ENCODE measurements at regions not wholly inside any gene's neighbourhood (a gene's known extent, or its start where the extent isn't known, plus 50 kb on each side); places are given as distances from the start of the nearest gene placed in this dataset.

DNA sequence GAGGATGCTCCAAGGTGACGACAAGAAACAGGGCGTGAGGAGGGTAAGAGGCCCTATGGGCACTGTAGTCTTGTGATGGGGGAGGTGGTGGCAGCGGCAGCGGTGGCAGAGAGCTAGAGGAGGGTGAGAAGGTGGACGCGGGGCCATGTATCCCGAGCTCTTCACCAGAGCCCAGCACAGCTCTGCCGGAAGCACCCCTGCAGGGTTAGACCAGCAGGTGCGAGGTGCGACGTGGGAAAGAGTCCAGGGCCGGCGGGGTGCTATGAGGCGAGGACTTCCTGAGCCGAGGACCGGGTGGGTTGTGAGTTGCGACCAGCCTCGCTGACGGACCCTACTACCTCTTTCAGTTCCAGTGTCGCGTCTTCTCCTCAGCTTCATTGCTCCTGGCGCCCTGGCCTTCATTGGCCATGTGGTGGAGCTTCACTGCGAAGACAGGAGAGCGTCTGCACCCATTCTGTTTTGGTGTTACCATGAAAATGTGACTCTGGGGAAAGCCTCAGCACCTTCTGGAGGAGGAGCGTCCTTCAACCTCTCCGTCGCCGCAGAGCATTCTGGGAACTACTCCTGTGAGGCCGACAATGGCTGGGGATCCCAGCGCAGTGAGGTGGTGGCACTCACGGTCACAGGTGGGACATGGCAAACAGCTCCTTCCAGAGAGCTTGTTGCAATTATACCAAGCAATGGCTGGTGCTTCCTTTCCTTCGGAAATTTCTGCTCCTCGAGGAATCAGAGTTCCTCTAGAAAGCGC, 67.9 kb upstream of the KIRREL1 start (continued):
- TF ChIP-seq HDAC2 (IDR thresholded peaks at IDR 0.05; ENCODE audit: borderline replicate concordance in 1 of 2, low read depth in 2 of 2, low read length in 2 of 2) (no peak), HDAC6 (IDR thresholded peaks at IDR 0.05; ENCODE audit: low read depth, low read length) (no peak), JUN (IDR thresholded peaks at IDR 0.05; ENCODE audit: low read depth, low read length) (no peak)
